K562 (cell line): ENCODE measurements at regions not wholly inside any gene's neighbourhood (a gene's known extent, or its start where the extent isn't known, plus 50 kb on each side); places are given as distances from the start of the nearest gene placed in this dataset.

Experiments
- ATAC-seq: fragments of 200-7000 bp; cut with Tn5 transposase; 3 replicates; pipeline ENCODE4 v1.9.1; 2020; ENCODE audit warnings: moderate library complexity
- BruUV-seq: library from RNA; stranded (reverse); fragments of 400-500 nt; replicated peaks from 2 replicates; lab custom pipeline; 2021; lab: Mats Ljungman, UMichigan
- CTCF ChIA-PET: fragments of 300-600 bp; formaldehyde crosslinking; extraction: SDS; loops from one replicate; lab custom pipeline; 2021; ENCODE audit warnings: low intra/inter-chr PET ratio; lab: Yijun Ruan, JAX
- POLR2A ChIA-PET: fragments of 300-600, 350-650 bp; sonication (Branson Sonifier 250); formaldehyde crosslinking; extraction: SDS; loops from one replicate; lab custom pipeline; 2021; ENCODE audit warnings: antibody characterized with exemption, inconsistent platforms; lab: Yijun Ruan, JAX
- DNase-seq, 4 experiments: peaks; one replicate each; pipeline versions ENCODE4 v3.0.0 to v3.0.0-alpha.2; 2011 to 2018; ENCODE audit warnings: low spot score in 3 of 4, mixed read lengths in 3 of 4; ENCODE audit errors: extremely low read depth in 1 of 4
- FAIRE-seq: peaks from 2 replicates; lab custom pipeline; 2011; peaks lifted over from hg19 to GRCh38; lab: Jason Lieb, UNC
- H2AFZ ChIP-seq: 2 replicates; pipeline ENCODE4 v1.6.0; 2011; ENCODE audit warnings: low read depth, low read length, control low read depth, inconsistent platforms
- H3K27ac ChIP-seq: fragments of 200-600 bp; 3 replicates; pipeline ENCODE4 v1.8.0; 2011; ENCODE audit warnings: low read depth, mild to moderate bottlenecking, control low read depth, inconsistent platforms, low read length, moderate library complexity, mixed read lengths; ENCODE audit errors: extremely low read depth
- H3K27me3 ChIP-seq, 2 experiments: fragments of 300-600 bp in 1 of 2; 2 replicates in 1 of 2; 3 replicates in 1 of 2; pipeline versions ENCODE4 v1.6.0 to v1.8.0; 2011; ENCODE audit warnings: inconsistent platforms in 2 of 2, low read length in 2 of 2, mild to moderate bottlenecking in 1 of 2, mixed read lengths in 1 of 2, moderate library complexity in 1 of 2; ENCODE audit not compliant: control insufficient read depth in 2 of 2, insufficient read depth in 2 of 2
- H3K36me3 ChIP-seq: fragments of 300-600 bp; 3 replicates; pipeline ENCODE4 v1.8.0; 2011; ENCODE audit warnings: mild to moderate bottlenecking, low read length, inconsistent platforms; ENCODE audit not compliant: control insufficient read depth, insufficient read depth
- H3K4me1 ChIP-seq, 2 experiments: fragments of 200-600 bp in 1 of 2; replicated peaks in 1 of 2; 2 replicates in 1 of 2; 3 replicates in 1 of 2; pipeline versions ENCODE4 v1.5.1 to v1.8.0; 2011; ENCODE audit warnings: inconsistent platforms in 2 of 2, low read length in 2 of 2, mild to moderate bottlenecking in 1 of 2, mixed read lengths in 1 of 2, moderate library complexity in 1 of 2; ENCODE audit not compliant: control insufficient read depth in 2 of 2, insufficient read depth in 2 of 2
- H3K4me2 ChIP-seq: 2 replicates; pipeline ENCODE4 v1.6.1; 2011; ENCODE audit warnings: low read length, control low read depth, inconsistent platforms, mixed read lengths; ENCODE audit not compliant: insufficient read depth
- H3K4me3 ChIP-seq: fragments of 200-600 bp; sonication (generic), shearing (Covaris generic); 2 replicates; pipeline ENCODE4 v1.5.1; 2016; ENCODE audit warnings: control low read depth, inconsistent platforms
- H3K79me2 ChIP-seq: fragments of 200-600 bp; 3 replicates; pipeline ENCODE4 v1.8.0; 2011; ENCODE audit warnings: low read length, inconsistent platforms; ENCODE audit not compliant: control insufficient read depth, insufficient read depth
- H3K9ac ChIP-seq, 2 experiments: 2 replicates each; pipeline versions ENCODE4 v1.6.0 to v1.6.1; 2011; ENCODE audit warnings: low read depth in 2 of 2, low read length in 2 of 2, control low read depth in 1 of 2, inconsistent platforms in 1 of 2, mild to moderate bottlenecking in 1 of 2, mixed read lengths in 1 of 2; ENCODE audit not compliant: insufficient read depth in 1 of 2
- H3K9me1 ChIP-seq: one replicate; pipeline ENCODE4 v1.6.0; 2011; ENCODE audit warnings: inconsistent platforms, mild to moderate bottlenecking, low read length, moderate library complexity; ENCODE audit not compliant: control insufficient read depth, insufficient read depth
- H3K9me3 ChIP-seq: replicated peaks from 2 replicates; pipeline ENCODE4 v1.5.1; 2011; ENCODE audit warnings: low read depth, low read length, inconsistent platforms; ENCODE audit not compliant: control insufficient read depth, insufficient read depth
- H4K20me1 ChIP-seq: replicated peaks from 2 replicates; pipeline ENCODE4 v1.6.1; 2011; ENCODE audit warnings: low read length, inconsistent platforms, mixed read lengths; ENCODE audit not compliant: control insufficient read depth, insufficient read depth
- LCOR ChIP-seq: sonication (generic); formaldehyde crosslinking; IDR thresholded peaks from 2 replicates; pipeline ENCODE4 v1.8.0; 2022; ENCODE audit warnings: mild to moderate bottlenecking, missing genetic modification reagents
- WGBS: fragments of 100-300 bp; shearing (Covaris generic); methylation state at CpG from one replicate; pipeline ENCODE4 v1.1.6; 2016; ENCODE audit warnings: low coverage, mixed read lengths; ENCODE audit not compliant: insufficient coverage; ENCODE audit errors: missing lambda C conversion rate; 5-methylcytosine and 5-hydroxymethylcytosine counted together
- in situ Hi-C: fragments of 300-500 bp; cut with MboI; formaldehyde crosslinking; loops from 4 replicates; pipeline ENCODE4 v1.15.0; 2018; ENCODE audit warnings: inconsistent platforms, mixed read lengths
- intact Hi-C: fragments of 100-400 bp; cut with micrococcal nuclease; formaldehyde crosslinking; loops from 2 replicates; pipeline ENCODE4 v1.14.2; 2022
- TF ChIP-seq, protein P1 (sequence below): fragments of 450-650 bp; IDR thresholded peaks from 2 replicates; pipeline ENCODE4 v1.6.1; 2016; ENCODE audit warnings: low read depth
- TF ChIP-seq, protein P2 (sequence below): fragments of 450-650 bp; IDR thresholded peaks from 2 replicates; pipeline ENCODE4 v1.6.1; 2018; ENCODE audit warnings: mild to moderate bottlenecking, low read depth; ENCODE audit not compliant: partially characterized antibody

DNA sequence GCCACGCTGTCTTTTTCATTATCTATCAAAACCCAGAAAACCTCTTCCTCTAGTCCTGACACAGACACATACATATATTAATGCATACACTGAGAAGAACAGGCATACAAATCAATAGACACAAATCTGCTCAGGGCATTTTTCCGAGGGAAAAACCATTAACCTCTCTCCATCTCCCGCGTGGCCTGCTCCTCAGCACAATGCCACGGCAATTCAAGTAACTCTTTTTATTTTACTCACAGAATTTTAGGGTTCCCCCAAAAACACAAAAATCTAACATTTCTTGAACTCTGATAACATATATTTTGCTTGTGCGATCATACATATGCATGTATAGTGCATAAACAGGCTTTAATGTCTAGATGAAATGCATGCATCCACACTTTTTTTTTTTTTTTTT, 110.8 kb upstream of the NSMCE3 start:
- H4K20me1 ChIP-seq, result no peaks in the 10 kb centered on the region
- ChIA-PET CTCF (no interaction called here), POLR2A (no interaction called here)
- FAIRE-seq, result no peak
- no peaks in the 10 kb centered on the region for H3K79me2 ChIP-seq
- BruUV-seq, result no TSS peak
- TF ChIP-seq, protein P1, sequence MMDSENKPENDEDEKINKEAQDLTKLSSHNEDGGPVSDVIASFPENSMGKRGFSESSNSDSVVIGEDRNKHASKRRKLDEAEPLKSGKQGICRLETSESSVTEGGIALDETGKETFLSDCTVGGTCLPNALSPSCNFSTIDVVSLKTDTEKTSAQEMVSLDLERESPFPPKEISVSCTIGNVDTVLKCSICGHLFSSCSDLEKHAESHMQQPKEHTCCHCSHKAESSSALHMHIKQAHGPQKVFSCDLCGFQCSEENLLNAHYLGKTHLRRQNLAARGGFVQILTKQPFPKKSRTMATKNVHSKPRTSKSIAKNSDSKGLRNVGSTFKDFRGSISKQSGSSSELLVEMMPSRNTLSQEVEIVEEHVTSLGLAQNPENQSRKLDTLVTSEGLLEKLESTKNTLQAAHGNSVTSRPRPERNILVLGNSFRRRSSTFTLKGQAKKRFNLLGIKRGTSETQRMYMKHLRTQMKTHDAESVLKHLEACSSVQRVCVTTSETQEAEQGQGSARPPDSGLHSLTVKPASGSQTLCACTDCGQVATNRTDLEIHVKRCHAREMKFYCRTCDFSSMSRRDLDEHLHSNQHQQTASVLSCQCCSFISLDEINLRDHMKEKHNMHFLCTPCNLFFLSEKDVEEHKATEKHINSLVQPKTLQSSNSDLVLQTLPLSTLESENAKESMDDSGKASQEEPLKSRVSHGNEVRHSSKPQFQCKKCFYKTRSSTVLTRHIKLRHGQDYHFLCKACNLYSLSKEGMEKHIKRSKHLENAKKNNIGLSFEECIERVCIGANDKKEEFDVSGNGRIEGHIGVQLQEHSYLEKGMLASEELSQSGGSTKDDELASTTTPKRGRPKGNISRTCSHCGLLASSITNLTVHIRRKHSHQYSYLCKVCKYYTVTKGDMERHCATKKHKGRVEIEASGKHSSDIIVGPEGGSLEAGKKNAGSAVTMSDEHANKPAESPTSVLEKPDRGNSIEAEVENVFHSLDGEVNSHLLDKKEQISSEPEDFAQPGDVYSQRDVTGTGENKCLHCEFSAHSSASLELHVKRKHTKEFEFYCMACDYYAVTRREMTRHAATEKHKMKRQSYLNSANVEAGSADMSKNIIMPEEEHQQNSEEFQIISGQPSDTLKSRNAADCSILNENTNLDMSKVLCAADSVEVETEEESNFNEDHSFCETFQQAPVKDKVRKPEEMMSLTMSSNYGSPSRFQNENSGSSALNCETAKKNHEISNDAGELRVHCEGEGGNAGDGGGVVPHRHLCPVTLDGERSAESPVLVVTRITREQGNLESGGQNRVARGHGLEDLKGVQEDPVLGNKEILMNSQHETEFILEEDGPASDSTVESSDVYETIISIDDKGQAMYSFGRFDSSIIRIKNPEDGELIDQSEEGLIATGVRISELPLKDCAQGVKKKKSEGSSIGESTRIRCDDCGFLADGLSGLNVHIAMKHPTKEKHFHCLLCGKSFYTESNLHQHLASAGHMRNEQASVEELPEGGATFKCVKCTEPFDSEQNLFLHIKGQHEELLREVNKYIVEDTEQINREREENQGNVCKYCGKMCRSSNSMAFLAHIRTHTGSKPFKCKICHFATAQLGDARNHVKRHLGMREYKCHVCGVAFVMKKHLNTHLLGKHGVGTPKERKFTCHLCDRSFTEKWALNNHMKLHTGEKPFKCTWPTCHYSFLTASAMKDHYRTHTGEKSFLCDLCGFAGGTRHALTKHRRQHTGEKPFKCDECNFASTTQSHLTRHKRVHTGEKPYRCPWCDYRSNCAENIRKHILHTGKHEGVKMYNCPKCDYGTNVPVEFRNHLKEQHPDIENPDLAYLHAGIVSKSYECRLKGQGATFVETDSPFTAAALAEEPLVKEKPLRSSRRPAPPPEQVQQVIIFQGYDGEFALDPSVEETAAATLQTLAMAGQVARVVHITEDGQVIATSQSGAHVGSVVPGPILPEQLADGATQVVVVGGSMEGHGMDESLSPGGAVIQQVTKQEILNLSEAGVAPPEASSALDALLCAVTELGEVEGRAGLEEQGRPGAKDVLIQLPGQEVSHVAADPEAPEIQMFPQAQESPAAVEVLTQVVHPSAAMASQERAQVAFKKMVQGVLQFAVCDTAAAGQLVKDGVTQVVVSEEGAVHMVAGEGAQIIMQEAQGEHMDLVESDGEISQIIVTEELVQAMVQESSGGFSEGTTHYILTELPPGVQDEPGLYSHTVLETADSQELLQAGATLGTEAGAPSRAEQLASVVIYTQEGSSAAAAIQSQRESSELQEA, result no peak
- TF ChIP-seq, protein P2, sequence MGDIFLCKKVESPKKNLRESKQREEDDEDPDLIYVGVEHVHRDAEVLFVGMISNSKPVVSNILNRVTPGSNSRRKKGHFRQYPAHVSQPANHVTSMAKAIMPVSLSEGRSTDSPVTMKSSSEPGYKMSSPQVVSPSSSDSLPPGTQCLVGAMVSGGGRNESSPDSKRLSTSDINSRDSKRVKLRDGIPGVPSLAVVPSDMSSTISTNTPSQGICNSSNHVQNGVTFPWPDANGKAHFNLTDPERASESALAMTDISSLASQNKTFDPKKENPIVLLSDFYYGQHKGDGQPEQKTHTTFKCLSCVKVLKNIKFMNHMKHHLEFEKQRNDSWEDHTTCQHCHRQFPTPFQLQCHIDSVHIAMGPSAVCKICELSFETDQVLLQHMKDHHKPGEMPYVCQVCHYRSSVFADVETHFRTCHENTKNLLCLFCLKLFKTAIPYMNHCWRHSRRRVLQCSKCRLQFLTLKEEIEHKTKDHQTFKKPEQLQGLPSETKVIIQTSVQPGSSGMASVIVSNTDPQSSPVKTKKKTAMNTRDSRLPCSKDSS, result no peak
- no peak for TF ChIP-seq LCOR (CRISPR knock-in tag)
- H3K4me2 ChIP-seq, result no peak overlapping the region
- peaks cover 0 to 38% of the 10 kb centered on the region in 2 experiments; a peak in 2 of 5 replicates for H3K27me3 ChIP-seq
- no peak for DNase-seq
- H3K9me3 ChIP-seq, result no peaks in the 10 kb centered on the region
- H2AFZ ChIP-seq, result no peak overlapping the region
- WGBS, result 4% methylated on average over 6 of the region's 6 CpGs
- in situ Hi-C loops, result no loop called here
- no peaks in the 10 kb centered on the region for H3K4me1 ChIP-seq
- no peaks in the 10 kb centered on the region for H3K9me1 ChIP-seq
- no peak overlapping the region for H3K9ac ChIP-seq
- H3K36me3 ChIP-seq, result no peaks in the 10 kb centered on the region
- intact Hi-C loops, result no loop called here
- no peak for ATAC-seq
- H3K27ac ChIP-seq, result no peak overlapping the region
- H3K4me3 ChIP-seq, result no peak overlapping the region
